ENCODE measurements at regions not wholly inside any gene's neighbourhood (a gene's known extent, or its start where the extent isn't known, plus 50 kb on each side); places are given as distances from the start of the nearest gene placed in this dataset.

- in situ Hi-C loops (cut with MboI; ENCODE audit: low sequenced_read_pairs, unreplicated experiment): no loop called here
- no peak for DNase-seq (ENCODE audit: low spot score)
Measured at GRCh38 chr15:86002444-86002843, 77.2 kb upstream of the AGBL1 start.

GRCh38 chr15:86004061-86004460, 75.6 kb upstream of the AGBL1 start:
- no peak for DNase-seq (ENCODE audit: low spot score)
- in situ Hi-C loops (cut with MboI; ENCODE audit: low sequenced_read_pairs, unreplicated experiment): no loop called here
- TF ChIP-seq CTCF (IDR thresholded peaks at IDR 0.05; ENCODE audit: borderline replicate concordance, control extremely low read depth, extremely low read depth, insufficient read depth, missing control alignments): no peak

More at GRCh38 chr15:86002444-86002843, 77.2 kb upstream of the AGBL1 start:
- TF ChIP-seq CTCF (IDR thresholded peaks at IDR 0.05; ENCODE audit: borderline replicate concordance, control extremely low read depth, extremely low read depth, insufficient read depth, missing control alignments): no peak

GRCh38 chr15:86006546-86006945, 73.1 kb upstream of the AGBL1 start:
- no peak for DNase-seq (ENCODE audit: low spot score)
- in situ Hi-C loops (cut with MboI; ENCODE audit: low sequenced_read_pairs, unreplicated experiment): no loop called here
- TF ChIP-seq CTCF (IDR thresholded peaks at IDR 0.05; ENCODE audit: borderline replicate concordance, control extremely low read depth, extremely low read depth, insufficient read depth, missing control alignments): no peak

- TF ChIP-seq CTCF (IDR thresholded peaks at IDR 0.05; ENCODE audit: borderline replicate concordance, control extremely low read depth, extremely low read depth, insufficient read depth, missing control alignments): no peak
- in situ Hi-C loops (cut with MboI; ENCODE audit: low sequenced_read_pairs, unreplicated experiment): no loop called here
- no peak for DNase-seq (ENCODE audit: low spot score)
Measured at GRCh38 chr15:86009727-86010126, 69.9 kb upstream of the AGBL1 start.

- in situ Hi-C loops (cut with MboI; ENCODE audit: low sequenced_read_pairs, unreplicated experiment): no loop called here
- no peak for TF ChIP-seq CTCF (IDR thresholded peaks at IDR 0.05; ENCODE audit: borderline replicate concordance, control extremely low read depth, extremely low read depth, insufficient read depth, missing control alignments)
- DNase-seq (ENCODE audit: low spot score): no peak
Measured at GRCh38 chr15:86010398-86010797, 69.3 kb upstream of the AGBL1 start.

GRCh38 chr15:86010891-86011290, 68.8 kb upstream of the AGBL1 start:
- no peak for TF ChIP-seq CTCF (IDR thresholded peaks at IDR 0.05; ENCODE audit: borderline replicate concordance, control extremely low read depth, extremely low read depth, insufficient read depth, missing control alignments)
- in situ Hi-C loops (cut with MboI; ENCODE audit: low sequenced_read_pairs, unreplicated experiment): no loop called here
- DNase-seq (ENCODE audit: low spot score): no peak

GRCh38 chr15:86014016-86014415, 65.7 kb upstream of the AGBL1 start:
- in situ Hi-C loops (cut with MboI; ENCODE audit: low sequenced_read_pairs, unreplicated experiment): no loop called here
- DNase-seq (ENCODE audit: low spot score): no peak
- TF ChIP-seq CTCF (IDR thresholded peaks at IDR 0.05; ENCODE audit: borderline replicate concordance, control extremely low read depth, extremely low read depth, insufficient read depth, missing control alignments): no peak

Measured in GM13976 (cell line).